Panc1 (cell line): ENCODE measurements at regions not wholly inside any gene's neighbourhood (a gene's known extent, or its start where the extent isn't known, plus 50 kb on each side); places are given as distances from the start of the nearest gene placed in this dataset.
A peak's percentile ranks its signal among the peaks of the same experiment; 100 is the strongest.

Experiments used
- ATAC-seq: fragments of 200-7000 bp; cut with Tn5 transposase; 2 replicates; pipeline ENCODE4 v1.9.1; 2020; ENCODE audit warnings: mild to moderate bottlenecking, moderate library complexity
- BruUV-seq: library from RNA; stranded (reverse); fragments of 400-500 nt; replicated peaks from 2 replicates; lab custom pipeline; 2021; lab: Mats Ljungman, UMichigan
- CTCF ChIA-PET: fragments of 300-600 bp; sonication (Branson Sonifier 250); formaldehyde crosslinking; loops from one replicate; lab custom pipeline; 2022; ENCODE audit warnings: antibody characterized with exemption; lab: Charles Lee
- POLR2A ChIA-PET: fragments of 300-600 bp; sonication (Branson Sonifier 250); formaldehyde crosslinking; loops from one replicate; lab custom pipeline; 2022; ENCODE audit warnings: antibody characterized with exemption; lab: Charles Lee
- DNase-seq: peaks from one replicate; pipeline ENCODE4 v3.0.0-alpha.2; 2010; ENCODE audit warnings: low read depth, low spot score
- H3K27ac ChIP-seq: 2 replicates; pipeline ENCODE4 v1.5.1; 2011; ENCODE audit warnings: mild to moderate bottlenecking, low read length, inconsistent platforms
- H3K27me3 ChIP-seq: fragments of 200-500 bp; sonication (Bioruptor generic); 2 replicates; pipeline ENCODE4 v1.6.0; 2014; ENCODE audit warnings: low read length, inconsistent platforms; ENCODE audit not compliant: control insufficient read depth, insufficient read depth
- H3K36me3 ChIP-seq: fragments of 200-500 bp; sonication (Bioruptor generic); 2 replicates; pipeline ENCODE4 v1.5.1; 2014; ENCODE audit warnings: inconsistent platforms, mild to moderate bottlenecking, low read length, moderate library complexity; ENCODE audit not compliant: control insufficient read depth, insufficient read depth
- H3K4me1 ChIP-seq: 2 replicates; pipeline ENCODE4 v1.5.1; 2011; ENCODE audit warnings: inconsistent platforms, mild to moderate bottlenecking, low read length, moderate library complexity; ENCODE audit not compliant: control insufficient read depth, insufficient read depth
- H3K4me3 ChIP-seq, 2 experiments: 2 replicates each; pipeline ENCODE4 v1.5.1; 2011 to 2012; ENCODE audit warnings: low read depth in 2 of 2, low read length in 2 of 2, mild to moderate bottlenecking in 2 of 2, inconsistent platforms in 1 of 2, moderate library complexity in 1 of 2
- H3K9me3 ChIP-seq: fragments of 200-500 bp; sonication (Bioruptor generic); 2 replicates; pipeline ENCODE4 v1.5.1; 2014; ENCODE audit warnings: low read depth, mild to moderate bottlenecking, inconsistent platforms, low read length, moderate library complexity; ENCODE audit not compliant: control insufficient read depth, insufficient read depth
- POLR2AphosphoS5 ChIP-seq: IDR thresholded peaks from 2 replicates; pipeline ENCODE4 v1.6.1; 2012; ENCODE audit warnings: mild to moderate bottlenecking, low read depth, low read length, moderate library complexity
- SIN3A ChIP-seq: IDR thresholded peaks from 2 replicates; pipeline ENCODE4 v1.6.1; 2012; ENCODE audit warnings: low read depth, mild to moderate bottlenecking, low read length, moderate library complexity, borderline replicate concordance; ENCODE audit not compliant: insufficient read depth
- TCF7L2 ChIP-seq: IDR thresholded peaks from 2 replicates; pipeline ENCODE4 v1.6.1; 2011; ENCODE audit warnings: mild to moderate bottlenecking, low read depth, low read length, inconsistent platforms
- in situ Hi-C: cut with HindIII; loops from 2 replicates; pipeline ENCODE4 v1.10.0; 2016; ENCODE audit warnings: low sequenced_read_pairs, low pct_unique_long_range_greater_than_20kb
- intact Hi-C: fragments of 100-400 bp; cut with micrococcal nuclease; formaldehyde crosslinking; loops from one replicate; pipeline ENCODE4 v1.10.0; 2022; ENCODE audit not compliant: unreplicated experiment
- TF ChIP-seq, protein P1 (sequence below): fragments of 450-650 bp; IDR thresholded peaks from 2 replicates; pipeline ENCODE4 v1.5.1; 2017; ENCODE audit warnings: mild to moderate bottlenecking
- TF ChIP-seq, protein P2 (sequence below), 2 experiments: IDR thresholded peaks; 2 replicates each; pipeline ENCODE4 v1.6.1; 2011 to 2012; ENCODE audit warnings: low read depth in 2 of 2, control low read depth in 1 of 2, low read length in 1 of 2, mild to moderate bottlenecking in 1 of 2, moderate library complexity in 1 of 2; ENCODE audit not compliant: insufficient read depth in 1 of 2

- no TSS peak for BruUV-seq
- DNase-seq (no peak), ATAC-seq (peak; percentile 66)
- in situ Hi-C loops: no loop called here
- H3K36me3 ChIP-seq: no peaks in the 10 kb centered on the region
- H3K4me3 ChIP-seq: no peak overlapping the region
- TF ChIP-seq, protein P1, sequence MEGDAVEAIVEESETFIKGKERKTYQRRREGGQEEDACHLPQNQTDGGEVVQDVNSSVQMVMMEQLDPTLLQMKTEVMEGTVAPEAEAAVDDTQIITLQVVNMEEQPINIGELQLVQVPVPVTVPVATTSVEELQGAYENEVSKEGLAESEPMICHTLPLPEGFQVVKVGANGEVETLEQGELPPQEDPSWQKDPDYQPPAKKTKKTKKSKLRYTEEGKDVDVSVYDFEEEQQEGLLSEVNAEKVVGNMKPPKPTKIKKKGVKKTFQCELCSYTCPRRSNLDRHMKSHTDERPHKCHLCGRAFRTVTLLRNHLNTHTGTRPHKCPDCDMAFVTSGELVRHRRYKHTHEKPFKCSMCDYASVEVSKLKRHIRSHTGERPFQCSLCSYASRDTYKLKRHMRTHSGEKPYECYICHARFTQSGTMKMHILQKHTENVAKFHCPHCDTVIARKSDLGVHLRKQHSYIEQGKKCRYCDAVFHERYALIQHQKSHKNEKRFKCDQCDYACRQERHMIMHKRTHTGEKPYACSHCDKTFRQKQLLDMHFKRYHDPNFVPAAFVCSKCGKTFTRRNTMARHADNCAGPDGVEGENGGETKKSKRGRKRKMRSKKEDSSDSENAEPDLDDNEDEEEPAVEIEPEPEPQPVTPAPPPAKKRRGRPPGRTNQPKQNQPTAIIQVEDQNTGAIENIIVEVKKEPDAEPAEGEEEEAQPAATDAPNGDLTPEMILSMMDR: no peak
- TF ChIP-seq SIN3A (no peak), POLR2AphosphoS5 (no peak)
- no peaks in the 10 kb centered on the region for H3K27me3 ChIP-seq
- H3K4me1 ChIP-seq: peaks cover 24% of the 10 kb centered on the region
- CTCF ChIA-PET: no interaction called here
- intact Hi-C loops: no loop called here
- POLR2A ChIA-PET: no interaction called here
- no peaks in the 10 kb centered on the region for H3K9me3 ChIP-seq
- H3K27ac ChIP-seq: peak overlapping the region; percentile 83
Measured at GRCh38 chr13:50691176-50691680, 152.3 kb downstream of the DLEU7 start.

- DNase-seq (no peak), ATAC-seq (peak; percentile 89)
- Histone ChIP-seq H3K27me3 (no peaks in the 10 kb centered on the region), H3K27ac (peak overlapping the region; percentile 83), H3K9me3 (no peaks in the 10 kb centered on the region), H3K36me3 (no peaks in the 10 kb centered on the region), H3K4me1 (peaks cover 24% of the 10 kb centered on the region), H3K4me3 (no peak overlapping the region)
- in situ Hi-C loops: no loop called here
- TF ChIP-seq POLR2AphosphoS5: no peak
- TF ChIP-seq, protein P1: no peak
- no peak for TF ChIP-seq TCF7L2
- TF ChIP-seq SIN3A: no peak
- TF ChIP-seq, protein P2, sequence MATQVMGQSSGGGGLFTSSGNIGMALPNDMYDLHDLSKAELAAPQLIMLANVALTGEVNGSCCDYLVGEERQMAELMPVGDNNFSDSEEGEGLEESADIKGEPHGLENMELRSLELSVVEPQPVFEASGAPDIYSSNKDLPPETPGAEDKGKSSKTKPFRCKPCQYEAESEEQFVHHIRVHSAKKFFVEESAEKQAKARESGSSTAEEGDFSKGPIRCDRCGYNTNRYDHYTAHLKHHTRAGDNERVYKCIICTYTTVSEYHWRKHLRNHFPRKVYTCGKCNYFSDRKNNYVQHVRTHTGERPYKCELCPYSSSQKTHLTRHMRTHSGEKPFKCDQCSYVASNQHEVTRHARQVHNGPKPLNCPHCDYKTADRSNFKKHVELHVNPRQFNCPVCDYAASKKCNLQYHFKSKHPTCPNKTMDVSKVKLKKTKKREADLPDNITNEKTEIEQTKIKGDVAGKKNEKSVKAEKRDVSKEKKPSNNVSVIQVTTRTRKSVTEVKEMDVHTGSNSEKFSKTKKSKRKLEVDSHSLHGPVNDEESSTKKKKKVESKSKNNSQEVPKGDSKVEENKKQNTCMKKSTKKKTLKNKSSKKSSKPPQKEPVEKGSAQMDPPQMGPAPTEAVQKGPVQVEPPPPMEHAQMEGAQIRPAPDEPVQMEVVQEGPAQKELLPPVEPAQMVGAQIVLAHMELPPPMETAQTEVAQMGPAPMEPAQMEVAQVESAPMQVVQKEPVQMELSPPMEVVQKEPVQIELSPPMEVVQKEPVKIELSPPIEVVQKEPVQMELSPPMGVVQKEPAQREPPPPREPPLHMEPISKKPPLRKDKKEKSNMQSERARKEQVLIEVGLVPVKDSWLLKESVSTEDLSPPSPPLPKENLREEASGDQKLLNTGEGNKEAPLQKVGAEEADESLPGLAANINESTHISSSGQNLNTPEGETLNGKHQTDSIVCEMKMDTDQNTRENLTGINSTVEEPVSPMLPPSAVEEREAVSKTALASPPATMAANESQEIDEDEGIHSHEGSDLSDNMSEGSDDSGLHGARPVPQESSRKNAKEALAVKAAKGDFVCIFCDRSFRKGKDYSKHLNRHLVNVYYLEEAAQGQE (IDR thresholded peaks at IDR 0.05; ENCODE audit: insufficient read depth in 1 of 2, low read depth in 2 of 2, low read length in 1 of 2): no peak
- CTCF ChIA-PET: no interaction called here
- POLR2A ChIA-PET: no interaction called here
- intact Hi-C loops: no loop called here
- no TSS peak for BruUV-seq
Measured at GRCh38 chr13:50691681-50692263, 151.7 kb downstream of the DLEU7 start.
